ENCODE measurements at regions not wholly inside any gene's neighbourhood (a gene's known extent, or its start where the extent isn't known, plus 50 kb on each side); places are given as distances from the start of the nearest gene placed in this dataset.

DNA sequence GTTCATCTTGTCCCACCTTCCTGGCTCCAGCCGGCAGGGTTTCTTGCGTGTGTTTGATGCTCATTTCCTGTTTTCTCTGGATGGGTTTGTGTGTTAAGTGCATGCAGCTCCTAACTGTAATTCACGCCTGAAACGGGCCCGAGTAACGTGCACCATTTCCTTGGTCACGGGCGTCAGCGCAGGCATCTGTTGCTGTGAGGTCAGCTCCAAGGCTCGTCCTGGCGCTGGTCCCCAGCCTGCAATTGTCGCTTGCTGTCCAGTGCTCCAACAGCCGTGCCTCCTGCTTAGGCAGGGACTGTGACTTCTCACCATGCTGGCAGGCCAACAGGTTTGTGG is 201.1 kb downstream of the GLRX3 start:
- TF ChIP-seq, protein P1, sequence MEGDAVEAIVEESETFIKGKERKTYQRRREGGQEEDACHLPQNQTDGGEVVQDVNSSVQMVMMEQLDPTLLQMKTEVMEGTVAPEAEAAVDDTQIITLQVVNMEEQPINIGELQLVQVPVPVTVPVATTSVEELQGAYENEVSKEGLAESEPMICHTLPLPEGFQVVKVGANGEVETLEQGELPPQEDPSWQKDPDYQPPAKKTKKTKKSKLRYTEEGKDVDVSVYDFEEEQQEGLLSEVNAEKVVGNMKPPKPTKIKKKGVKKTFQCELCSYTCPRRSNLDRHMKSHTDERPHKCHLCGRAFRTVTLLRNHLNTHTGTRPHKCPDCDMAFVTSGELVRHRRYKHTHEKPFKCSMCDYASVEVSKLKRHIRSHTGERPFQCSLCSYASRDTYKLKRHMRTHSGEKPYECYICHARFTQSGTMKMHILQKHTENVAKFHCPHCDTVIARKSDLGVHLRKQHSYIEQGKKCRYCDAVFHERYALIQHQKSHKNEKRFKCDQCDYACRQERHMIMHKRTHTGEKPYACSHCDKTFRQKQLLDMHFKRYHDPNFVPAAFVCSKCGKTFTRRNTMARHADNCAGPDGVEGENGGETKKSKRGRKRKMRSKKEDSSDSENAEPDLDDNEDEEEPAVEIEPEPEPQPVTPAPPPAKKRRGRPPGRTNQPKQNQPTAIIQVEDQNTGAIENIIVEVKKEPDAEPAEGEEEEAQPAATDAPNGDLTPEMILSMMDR (IDR thresholded peaks at IDR 0.05; ENCODE audit: insufficient read depth, low read depth, low read length) = no peak
- ChIA-PET CTCF (interaction anchor here (0.6 kb wide), 1 partner anchor 45 kb away, joined by 3 read pairs; no protein-coding TSS in a partner anchor), POLR2A (no interaction called here)
- no peaks in the 10 kb centered on the region for H3K36me3 ChIP-seq (ENCODE audit: control insufficient read depth, insufficient read depth, low read length)
- no peak overlapping the region for H3K4me3 ChIP-seq (ENCODE audit: low read depth, low read length)
- H3K27me3 ChIP-seq (ENCODE audit: control insufficient read depth, insufficient read depth, low read length) = no peaks in the 10 kb centered on the region
- no peak for DNase-seq (ENCODE audit: low read depth)

DNA sequence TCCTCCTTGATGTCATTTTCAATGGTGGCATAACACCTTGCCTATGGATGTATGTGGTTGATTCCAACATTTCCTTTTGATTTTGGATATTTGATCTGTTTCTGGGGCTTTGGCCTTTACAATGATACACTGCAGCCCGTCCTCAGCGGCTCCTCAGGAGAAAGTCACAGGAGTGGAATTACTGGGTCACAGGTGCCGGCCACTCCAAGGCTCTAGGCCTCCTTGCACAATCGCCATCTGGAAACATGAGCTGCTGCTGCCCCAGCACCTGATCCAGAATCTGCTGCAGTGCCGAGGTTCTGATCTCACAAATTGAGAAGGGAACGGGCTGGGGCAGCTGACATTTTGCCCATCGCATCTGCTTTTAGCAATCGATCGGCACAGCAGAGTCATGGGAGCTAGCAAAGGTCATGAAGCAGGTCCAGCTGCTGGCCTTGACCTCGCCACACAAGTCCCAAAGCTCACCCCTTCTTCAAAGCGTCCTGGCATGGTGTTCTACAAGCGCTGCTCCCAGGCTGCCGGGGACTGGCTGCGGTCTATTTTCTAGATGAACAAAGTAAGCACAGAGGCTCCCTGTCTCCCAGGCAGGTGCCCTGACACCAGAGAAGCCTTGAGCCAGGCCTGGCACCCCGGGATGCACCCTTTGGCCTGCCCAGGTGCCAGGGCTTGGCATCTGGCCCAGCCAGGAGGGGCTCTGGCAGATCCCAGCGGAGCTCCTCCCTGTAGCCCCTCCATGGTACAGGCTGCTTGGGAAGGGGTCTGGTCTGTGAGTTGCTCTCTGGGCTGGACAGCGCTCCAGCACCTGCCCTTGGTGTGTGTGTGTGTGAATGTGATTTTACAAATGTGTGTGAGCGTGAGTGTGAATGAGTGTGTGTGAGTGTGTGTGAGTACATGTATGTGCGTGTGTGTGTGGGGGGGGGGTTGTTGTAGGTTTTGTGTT is 201.8 kb downstream of the GLRX3 start:
- H3K27me3 ChIP-seq (ENCODE audit: control insufficient read depth, insufficient read depth, low read length) = no peaks in the 10 kb centered on the region
- CTCF ChIA-PET = interaction anchor here (0.6 kb wide), 1 partner anchor 44 kb away, joined by 3 read pairs; no protein-coding TSS in a partner anchor
- no peaks in the 10 kb centered on the region for H3K36me3 ChIP-seq (ENCODE audit: control insufficient read depth, insufficient read depth, low read length)
- TF ChIP-seq, protein P1 (IDR thresholded peaks at IDR 0.05; ENCODE audit: insufficient read depth, low read depth, low read length) = no peak
- POLR2A ChIA-PET = no interaction called here
- no peak for DNase-seq (ENCODE audit: low read depth)
- H3K4me3 ChIP-seq (ENCODE audit: low read depth, low read length) = no peak overlapping the region

DNA sequence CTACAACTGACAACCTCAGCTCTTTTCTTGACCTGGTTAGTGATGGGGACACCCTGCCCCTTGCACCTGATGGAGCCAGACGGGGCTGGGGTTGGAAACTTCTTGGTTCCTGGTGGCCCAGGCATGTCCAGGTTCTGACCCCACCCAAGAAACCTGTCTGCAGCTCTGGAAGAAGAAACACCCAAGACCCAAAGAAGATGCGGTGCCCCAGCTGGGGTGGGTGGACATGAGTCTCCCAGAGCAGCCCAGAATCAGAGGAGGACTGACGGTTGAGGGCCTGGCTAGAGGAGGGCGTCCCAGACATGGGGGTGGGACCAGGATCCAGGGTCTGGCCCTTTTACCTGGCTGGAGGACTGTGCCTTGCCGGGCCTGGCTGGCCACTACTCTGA is 202.4 kb downstream of the GLRX3 start:
- TF ChIP-seq, protein P1 (IDR thresholded peaks at IDR 0.05; ENCODE audit: insufficient read depth, low read depth, low read length) = no peak
- POLR2A ChIA-PET = no interaction called here

GRCh38 chr10:130339091-130339490 is 202.9 kb downstream of the GLRX3 start:
- no peaks in the 10 kb centered on the region for H3K27me3 ChIP-seq (ENCODE audit: control insufficient read depth, insufficient read depth, low read length)
- POLR2A ChIA-PET = no interaction called here
- CTCF ChIA-PET = no interaction called here
- H3K4me3 ChIP-seq (ENCODE audit: low read depth, low read length) = no peak overlapping the region
- DNase-seq (ENCODE audit: low read depth) = no peak
- TF ChIP-seq, protein P1 (IDR thresholded peaks at IDR 0.05; ENCODE audit: insufficient read depth, low read depth, low read length) = no peak
- H3K36me3 ChIP-seq (ENCODE audit: control insufficient read depth, insufficient read depth, low read length) = no peaks in the 10 kb centered on the region

More for the DNA sequence above, 202.4 kb downstream of the GLRX3 start:
- H3K27me3 ChIP-seq (ENCODE audit: control insufficient read depth, insufficient read depth, low read length) = no peaks in the 10 kb centered on the region
- DNase-seq (ENCODE audit: low read depth) = no peak
- H3K4me3 ChIP-seq (ENCODE audit: low read depth, low read length) = no peak overlapping the region
- H3K36me3 ChIP-seq (ENCODE audit: control insufficient read depth, insufficient read depth, low read length) = no peaks in the 10 kb centered on the region
- CTCF ChIA-PET = no interaction called here

DNA sequence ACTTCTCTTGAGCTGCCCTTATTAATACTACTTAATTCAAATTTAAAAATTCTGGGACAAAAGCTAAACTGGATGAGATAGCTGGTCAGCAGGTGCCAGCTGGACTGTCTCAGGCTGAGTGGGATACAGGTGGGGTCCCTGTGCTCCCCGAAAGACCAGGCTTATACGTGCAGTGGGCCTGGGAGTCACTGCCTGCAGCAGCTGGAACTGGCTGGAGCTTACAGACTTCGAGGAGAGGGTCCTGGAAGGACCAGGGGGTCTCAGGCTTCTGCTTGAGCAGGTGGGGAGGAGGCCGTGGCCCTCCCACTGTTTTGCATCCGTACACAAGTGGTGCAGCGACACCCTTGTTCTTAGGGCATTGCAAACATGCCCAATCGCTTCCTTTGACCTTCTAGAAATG is 203.7 kb downstream of the GLRX3 start:
- Histone ChIP-seq H3K36me3 (ENCODE audit: control insufficient read depth, insufficient read depth, low read length) (no peaks in the 10 kb centered on the region), H3K4me3 (ENCODE audit: low read depth, low read length) (no peak overlapping the region), H3K27me3 (ENCODE audit: control insufficient read depth, insufficient read depth, low read length) (no peaks in the 10 kb centered on the region)
- no peak for DNase-seq (ENCODE audit: low read depth)
- TF ChIP-seq, protein P1 (IDR thresholded peaks at IDR 0.05; ENCODE audit: insufficient read depth, low read depth, low read length) = no peak
- ChIA-PET POLR2A (no interaction called here), CTCF (no interaction called here)

Data from BJ (cell line).